ENCODE measurements at regions not wholly inside any gene's neighbourhood (a gene's known extent, or its start where the extent isn't known, plus 50 kb on each side); places are given as distances from the start of the nearest gene placed in this dataset.
"Not testable (repeated sequence)": the region's sequence is repeated elsewhere in the genome, so short reads cannot be mapped to it uniquely, and the experiment has no call there.

DNA sequence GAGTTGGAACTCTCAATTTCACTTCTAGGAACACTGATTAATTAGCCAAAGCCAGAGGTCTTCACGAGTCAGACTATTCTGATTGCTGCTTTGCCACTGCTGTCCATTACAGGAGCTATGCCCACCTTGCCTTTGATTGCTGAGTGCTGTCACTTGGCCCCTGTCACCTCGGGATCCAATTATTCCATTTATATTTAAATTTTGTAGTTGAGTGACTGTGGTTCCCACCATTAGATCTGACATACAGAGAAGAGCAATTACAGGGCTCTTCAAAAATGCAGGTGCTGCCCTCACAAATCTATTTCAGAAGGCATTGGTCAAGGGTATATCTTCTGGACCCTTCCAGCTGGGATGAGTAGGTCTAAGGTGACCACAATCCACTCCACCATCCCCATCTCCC, 200.8 kb downstream of the GJA1 start:
- TF ChIP-seq, protein P1, sequence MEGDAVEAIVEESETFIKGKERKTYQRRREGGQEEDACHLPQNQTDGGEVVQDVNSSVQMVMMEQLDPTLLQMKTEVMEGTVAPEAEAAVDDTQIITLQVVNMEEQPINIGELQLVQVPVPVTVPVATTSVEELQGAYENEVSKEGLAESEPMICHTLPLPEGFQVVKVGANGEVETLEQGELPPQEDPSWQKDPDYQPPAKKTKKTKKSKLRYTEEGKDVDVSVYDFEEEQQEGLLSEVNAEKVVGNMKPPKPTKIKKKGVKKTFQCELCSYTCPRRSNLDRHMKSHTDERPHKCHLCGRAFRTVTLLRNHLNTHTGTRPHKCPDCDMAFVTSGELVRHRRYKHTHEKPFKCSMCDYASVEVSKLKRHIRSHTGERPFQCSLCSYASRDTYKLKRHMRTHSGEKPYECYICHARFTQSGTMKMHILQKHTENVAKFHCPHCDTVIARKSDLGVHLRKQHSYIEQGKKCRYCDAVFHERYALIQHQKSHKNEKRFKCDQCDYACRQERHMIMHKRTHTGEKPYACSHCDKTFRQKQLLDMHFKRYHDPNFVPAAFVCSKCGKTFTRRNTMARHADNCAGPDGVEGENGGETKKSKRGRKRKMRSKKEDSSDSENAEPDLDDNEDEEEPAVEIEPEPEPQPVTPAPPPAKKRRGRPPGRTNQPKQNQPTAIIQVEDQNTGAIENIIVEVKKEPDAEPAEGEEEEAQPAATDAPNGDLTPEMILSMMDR (conservative IDR thresholded peaks at IDR 0.05; ENCODE audit: low read length), result not testable (repeated sequence)
- not testable (repeated sequence) for TF ChIP-seq EZH2phosphoT487 (IDR thresholded peaks at IDR 0.05; ENCODE audit: borderline replicate concordance)

All from Loucy (cell line).